GM12875 (cell line): ENCODE measurements at regions not wholly inside any gene's neighbourhood (a gene's known extent, or its start where the extent isn't known, plus 50 kb on each side); places are given as distances from the start of the nearest gene placed in this dataset.

Experiments used
- H3K4me3 ChIP-seq: one replicate; pipeline ENCODE4 v1.5.1; 2011; ENCODE audit warnings: low read depth, low read length, control low read depth
- CTCF ChIP-seq: IDR thresholded peaks from 2 replicates; pipeline ENCODE4 v1.5.1; 2011; ENCODE audit warnings: low read depth, mild to moderate bottlenecking, control low read depth, inconsistent platforms, low read length, moderate library complexity, borderline replicate concordance; ENCODE audit not compliant: insufficient read depth

GRCh38 chr2:41111836-41112627 is 660.1 kb upstream of the SLC8A1 start:
- H3K4me3 ChIP-seq = no peak overlapping the region
- no peak for TF ChIP-seq CTCF

GRCh38 chr2:41116106-41116797 is 664.4 kb upstream of the SLC8A1 start:
- TF ChIP-seq CTCF = no peak
- no peak overlapping the region for H3K4me3 ChIP-seq

DNA sequence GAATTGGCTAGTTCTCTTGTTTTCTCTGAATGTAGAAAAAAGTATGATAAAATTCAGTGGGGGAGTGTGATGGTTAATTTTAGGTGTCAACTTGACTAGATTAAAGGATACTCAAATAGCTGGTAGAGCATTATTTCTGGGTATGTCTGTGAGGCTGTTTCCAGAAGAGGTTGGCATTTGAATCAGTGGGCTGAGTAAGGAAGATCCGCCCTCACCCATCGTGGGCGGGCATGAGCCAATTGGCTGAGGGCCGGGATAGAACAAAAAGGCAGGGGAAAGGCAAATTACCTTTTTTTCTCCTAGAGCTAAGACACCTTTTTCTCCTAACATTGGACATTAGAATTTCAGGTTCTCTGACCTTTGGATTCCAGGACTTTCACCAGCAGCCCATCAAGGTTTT is 667.6 kb upstream of the SLC8A1 start:
- TF ChIP-seq CTCF = no peak
- H3K4me3 ChIP-seq = no peak overlapping the region

GRCh38 chr2:41123341-41123740 is 671.5 kb upstream of the SLC8A1 start:
- TF ChIP-seq CTCF = no peak
- H3K4me3 ChIP-seq = no peak overlapping the region

DNA sequence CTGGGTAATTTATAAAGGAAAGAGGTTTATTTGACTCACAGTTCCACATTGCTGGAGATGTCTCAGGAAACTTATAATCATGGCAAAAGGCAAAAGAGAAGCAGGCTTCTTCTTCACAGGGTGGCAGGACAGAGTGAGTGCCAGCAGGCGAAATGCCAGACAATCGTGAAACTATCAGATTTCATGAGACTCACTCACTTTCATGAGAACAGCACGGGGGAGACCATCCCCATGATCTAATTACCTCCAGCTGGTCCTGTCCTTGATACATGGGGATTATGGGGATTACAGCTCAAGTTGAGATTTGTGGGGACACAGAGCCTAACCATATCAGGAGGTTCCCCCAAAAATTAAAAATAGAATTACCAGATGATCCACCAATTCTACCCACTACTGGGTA is 675.5 kb upstream of the SLC8A1 start:
- H3K4me3 ChIP-seq = no peak overlapping the region
- TF ChIP-seq CTCF = no peak

DNA sequence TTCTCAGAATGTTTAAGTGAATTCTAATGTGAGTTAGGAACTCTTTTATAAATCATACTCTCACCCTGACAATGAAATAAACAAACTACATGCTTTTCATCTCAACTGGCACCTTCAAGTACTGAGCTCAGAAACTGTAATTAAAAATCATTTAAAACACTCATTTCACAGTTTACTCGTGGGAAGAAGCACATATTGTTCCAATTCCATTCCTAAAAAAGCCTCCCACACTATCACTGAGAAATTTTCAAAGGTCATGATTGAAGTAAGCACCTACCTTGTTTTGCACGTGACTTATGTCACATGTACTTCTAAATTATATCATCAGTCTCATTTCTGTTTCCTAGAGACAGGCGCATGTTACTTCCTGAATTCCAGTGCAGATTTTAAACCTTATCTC is 678.1 kb upstream of the SLC8A1 start:
- TF ChIP-seq CTCF = no peak
- H3K4me3 ChIP-seq = no peak overlapping the region

DNA sequence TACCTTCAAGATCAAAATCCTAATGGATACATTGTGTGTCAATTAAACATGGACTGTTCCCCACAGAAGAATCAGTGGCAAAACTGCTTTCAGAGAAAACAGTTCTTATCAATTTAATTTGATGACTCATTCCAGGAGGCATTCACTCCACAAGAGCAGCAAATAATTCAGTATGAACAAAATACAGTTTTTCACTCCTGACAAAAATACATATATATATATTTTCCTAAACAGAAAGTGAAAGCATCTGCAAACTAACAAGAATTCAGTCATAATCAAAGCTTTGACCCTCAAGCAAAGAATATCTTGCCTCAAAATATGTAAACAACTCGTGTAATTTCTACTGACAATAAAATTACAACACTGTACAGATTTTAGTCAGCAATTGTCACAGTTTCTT is 685.1 kb upstream of the SLC8A1 start:
- no peak overlapping the region for H3K4me3 ChIP-seq
- no peak for TF ChIP-seq CTCF
